Lower leg skin (tissue), 3 donors: ENCODE measurements at regions not wholly inside any gene's neighbourhood (a gene's known extent, or its start where the extent isn't known, plus 50 kb on each side); places are given as distances from the start of the nearest gene placed in this dataset.
"Not testable (repeated sequence)": the region's sequence is repeated elsewhere in the genome, so short reads cannot be mapped to it uniquely, and the experiment has no call there.

ENCODE experiments used
- POLR2A ChIP-seq, 2 donors: fragments of 450-650 bp; IDR thresholded peaks; one replicate each; pipeline ENCODE4 v1.6.1; 2016 to 2017; ENCODE audit warnings: antibody characterized with exemption in 2 of 2, mild to moderate bottlenecking in 1 of 2, moderate library complexity in 1 of 2
- TF ChIP-seq, protein P1 (sequence below), 3 donors: fragments of 450-650 bp; IDR thresholded peaks; one replicate each; pipeline ENCODE4 v1.5.1; 2016; ENCODE audit warnings: antibody characterized with exemption in 3 of 3, mild to moderate bottlenecking in 3 of 3, moderate library complexity in 2 of 3

DNA sequence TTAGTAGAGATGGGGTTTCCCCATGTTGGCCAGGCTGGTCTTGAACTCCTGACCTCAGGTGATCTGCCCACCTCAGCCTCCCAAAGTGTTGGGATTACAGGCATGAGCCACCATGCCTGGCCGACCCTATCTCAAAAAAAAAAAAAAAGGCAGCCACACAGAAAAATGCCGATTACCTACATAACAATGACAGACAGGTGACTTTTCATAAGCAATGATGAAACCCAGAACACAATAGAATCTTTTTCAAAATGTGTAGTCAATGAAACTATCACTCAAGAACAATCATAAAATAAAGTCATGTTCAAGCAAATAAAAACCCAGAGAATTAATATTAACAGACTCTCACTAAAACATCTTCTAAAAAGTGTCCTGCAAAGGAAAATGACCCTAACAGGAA lies 135.6 kb upstream of the MVB12B start:
- TF ChIP-seq, protein P1, sequence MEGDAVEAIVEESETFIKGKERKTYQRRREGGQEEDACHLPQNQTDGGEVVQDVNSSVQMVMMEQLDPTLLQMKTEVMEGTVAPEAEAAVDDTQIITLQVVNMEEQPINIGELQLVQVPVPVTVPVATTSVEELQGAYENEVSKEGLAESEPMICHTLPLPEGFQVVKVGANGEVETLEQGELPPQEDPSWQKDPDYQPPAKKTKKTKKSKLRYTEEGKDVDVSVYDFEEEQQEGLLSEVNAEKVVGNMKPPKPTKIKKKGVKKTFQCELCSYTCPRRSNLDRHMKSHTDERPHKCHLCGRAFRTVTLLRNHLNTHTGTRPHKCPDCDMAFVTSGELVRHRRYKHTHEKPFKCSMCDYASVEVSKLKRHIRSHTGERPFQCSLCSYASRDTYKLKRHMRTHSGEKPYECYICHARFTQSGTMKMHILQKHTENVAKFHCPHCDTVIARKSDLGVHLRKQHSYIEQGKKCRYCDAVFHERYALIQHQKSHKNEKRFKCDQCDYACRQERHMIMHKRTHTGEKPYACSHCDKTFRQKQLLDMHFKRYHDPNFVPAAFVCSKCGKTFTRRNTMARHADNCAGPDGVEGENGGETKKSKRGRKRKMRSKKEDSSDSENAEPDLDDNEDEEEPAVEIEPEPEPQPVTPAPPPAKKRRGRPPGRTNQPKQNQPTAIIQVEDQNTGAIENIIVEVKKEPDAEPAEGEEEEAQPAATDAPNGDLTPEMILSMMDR (IDR thresholded peaks at IDR 0.05) = not testable (repeated sequence)
- not testable (repeated sequence) for TF ChIP-seq POLR2A (IDR thresholded peaks at IDR 0.05)
